Mesothelial cell of epicardium (in vitro differentiated cells): ENCODE measurements at regions not wholly inside any gene's neighbourhood (a gene's known extent, or its start where the extent isn't known, plus 50 kb on each side); places are given as distances from the start of the nearest gene placed in this dataset.

ENCODE experiments used
- DNase-seq, 2 experiments: peaks; one replicate each; pipeline ENCODE4 v3.0.0; 2021; ENCODE audit warnings: low spot score in 2 of 2; ENCODE audit not compliant: unreplicated experiment in 2 of 2
- H3K27ac Mint-ChIP-seq: 2 replicates; pipeline ENCODE4 v1.8.0; 2021; ENCODE audit warnings: mixed read lengths
- H3K27me3 Mint-ChIP-seq: 2 replicates; pipeline ENCODE4 v1.8.0; 2021; ENCODE audit warnings: low read depth, mixed read lengths
- H3K36me3 Mint-ChIP-seq: 2 replicates; pipeline ENCODE4 v1.8.0; 2021; ENCODE audit warnings: mixed read lengths
- H3K4me1 Mint-ChIP-seq: 2 replicates; pipeline ENCODE4 v1.8.0; 2021; ENCODE audit warnings: mixed read lengths
- H3K4me3 Mint-ChIP-seq: 2 replicates; pipeline ENCODE4 v1.8.0; 2021; ENCODE audit warnings: mild to moderate bottlenecking, moderate library complexity, mixed read lengths
- H3K9me3 Mint-ChIP-seq: 2 replicates; pipeline ENCODE4 v1.8.0; 2021; ENCODE audit warnings: mixed read lengths
- CTCF ChIP-seq: fragments of 200-600 bp; sonication (generic); IDR thresholded peaks from one replicate; pipeline ENCODE4 v1.5.0; 2021; ENCODE audit warnings: antibody characterized with exemption; ENCODE audit not compliant: unreplicated experiment

- H3K4me1 Mint-ChIP-seq, result peaks cover 42% of the 10 kb centered on the region
- DNase-seq, result no peak
- no peaks in the 10 kb centered on the region for H3K36me3 Mint-ChIP-seq
- TF ChIP-seq CTCF, result no peak
- H3K27ac Mint-ChIP-seq, result peak overlapping the region; percentile 57
- H3K27me3 Mint-ChIP-seq, result peaks cover 44% of the 10 kb centered on the region
- no peaks in the 10 kb centered on the region for H3K9me3 Mint-ChIP-seq
- no peak overlapping the region for H3K4me3 Mint-ChIP-seq
Measured at GRCh38 chr4:53905276-53905940, 159.0 kb downstream of the CHIC2 start.

DNA sequence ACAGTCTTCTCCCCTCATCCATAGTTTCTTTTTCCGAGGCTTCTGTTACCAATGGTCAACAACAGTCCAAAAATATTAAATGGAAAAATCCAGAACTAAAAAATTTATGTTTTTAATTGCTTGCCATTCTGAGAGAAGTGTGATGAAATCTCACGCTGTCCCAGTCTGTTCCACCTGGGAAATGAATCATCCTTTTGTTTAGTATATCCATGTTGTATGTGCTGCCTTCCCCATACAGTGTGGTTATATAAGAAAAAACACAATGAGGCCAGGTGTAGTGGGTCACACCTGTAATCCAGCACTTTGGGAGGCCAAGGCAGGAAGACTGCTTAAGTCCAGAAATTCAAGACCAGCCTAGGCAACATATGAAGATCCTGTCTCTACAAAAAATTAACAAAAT is 161.6 kb downstream of the CHIC2 start:
- Mint-ChIP-seq H3K4me3 (no peak overlapping the region), H3K9me3 (no peaks in the 10 kb centered on the region), H3K27ac (no peak overlapping the region), H3K27me3 (peaks cover 39% of the 10 kb centered on the region), H3K4me1 (peaks cover 37% of the 10 kb centered on the region), H3K36me3 (no peaks in the 10 kb centered on the region)
- no peak for TF ChIP-seq CTCF
- no peak for DNase-seq

- no peak for TF ChIP-seq CTCF
- Mint-ChIP-seq H3K4me1 (peaks cover 14% of the 10 kb centered on the region), H3K27ac (peak overlapping the region; percentile 95), H3K27me3 (peaks cover 24% of the 10 kb centered on the region), H3K36me3 (no peaks in the 10 kb centered on the region), H3K9me3 (no peaks in the 10 kb centered on the region), H3K4me3 (no peak overlapping the region)
- no peak for DNase-seq
Measured at GRCh38 chr4:53900271-53900649, 164.1 kb downstream of the CHIC2 start.

- H3K27me3 Mint-ChIP-seq, result peaks cover 22% of the 10 kb centered on the region
- no peak overlapping the region for H3K4me3 Mint-ChIP-seq
- H3K36me3 Mint-ChIP-seq, result no peaks in the 10 kb centered on the region
- TF ChIP-seq CTCF, result no peak
- peaks cover 17% of the 10 kb centered on the region for H3K4me1 Mint-ChIP-seq
- peak overlapping the region; percentile 95 for H3K27ac Mint-ChIP-seq
- no peak for DNase-seq
- H3K9me3 Mint-ChIP-seq, result no peaks in the 10 kb centered on the region
Measured at GRCh38 chr4:53899586-53900270, 164.7 kb downstream of the CHIC2 start.

DNA sequence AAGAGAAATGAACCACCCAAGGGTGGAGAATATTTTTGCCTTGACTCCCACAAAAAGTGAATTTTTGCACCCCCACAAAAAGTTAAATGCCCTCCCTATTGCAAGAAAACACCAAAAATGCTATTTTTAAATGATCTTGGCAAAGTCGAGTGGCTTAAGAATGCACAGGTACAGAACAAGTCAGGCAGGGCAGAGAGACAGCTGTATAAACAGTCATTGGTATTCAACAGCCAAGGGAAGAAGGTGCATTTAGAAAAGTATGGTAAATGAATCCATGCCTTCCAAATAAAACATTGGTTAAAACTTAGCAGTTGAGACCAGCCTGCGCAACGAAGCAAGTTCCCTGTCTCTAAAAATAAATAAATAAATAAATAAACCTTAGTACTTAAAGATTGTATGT is 169.3 kb downstream of the CHIC2 start:
- DNase-seq, result no peak
- H3K4me1 Mint-ChIP-seq, result peaks cover 21% of the 10 kb centered on the region
- no peaks in the 10 kb centered on the region for H3K36me3 Mint-ChIP-seq
- H3K9me3 Mint-ChIP-seq, result no peaks in the 10 kb centered on the region
- no peak overlapping the region for H3K4me3 Mint-ChIP-seq
- H3K27me3 Mint-ChIP-seq, result peaks cover 2% of the 10 kb centered on the region
- no peak overlapping the region for H3K27ac Mint-ChIP-seq
- no peak for TF ChIP-seq CTCF
